ENCODE measurements at regions not wholly inside any gene's neighbourhood (a gene's known extent, or its start where the extent isn't known, plus 50 kb on each side); places are given as distances from the start of the nearest gene placed in this dataset.

GRCh38 chr2:240340361-240340761 lies 95.1 kb upstream of the GPC1 start:
- DNase-seq (ENCODE audit: low read depth), result no peak
- no peak overlapping the region for H3K4me3 ChIP-seq (ENCODE audit: control insufficient read depth, low read depth, low read length)
- TF ChIP-seq CTCF (conservative IDR thresholded peaks at IDR 0.05; ENCODE audit: control insufficient read depth, insufficient read depth, low read depth, low read length), result no peak

- no peak for TF ChIP-seq CTCF (conservative IDR thresholded peaks at IDR 0.05; ENCODE audit: control insufficient read depth, insufficient read depth, low read depth, low read length)
- H3K4me3 ChIP-seq (ENCODE audit: control insufficient read depth, low read depth, low read length), result no peak overlapping the region
- DNase-seq (ENCODE audit: low read depth), result no peak
Observed at GRCh38 chr2:240341064-240341463, 94.4 kb upstream of the GPC1 start.

GRCh38 chr2:240343548-240343947 lies 91.9 kb upstream of the GPC1 start:
- DNase-seq (ENCODE audit: low read depth), result peak; percentile 25
- H3K4me3 ChIP-seq (ENCODE audit: control insufficient read depth, low read depth, low read length), result no peak overlapping the region
- no peak for TF ChIP-seq CTCF (conservative IDR thresholded peaks at IDR 0.05; ENCODE audit: control insufficient read depth, insufficient read depth, low read depth, low read length)

- DNase-seq (ENCODE audit: low read depth), result peak; percentile 32
- H3K4me3 ChIP-seq (ENCODE audit: control insufficient read depth, low read depth, low read length), result no peak overlapping the region
Observed at GRCh38 chr2:240344904-240345303, 90.6 kb upstream of the GPC1 start.

GRCh38 chr2:240346015-240346752 lies 89.3 kb upstream of the GPC1 start:
- no peak overlapping the region for H3K4me3 ChIP-seq (ENCODE audit: control insufficient read depth, low read depth, low read length)
- DNase-seq (ENCODE audit: low read depth), result no peak
- TF ChIP-seq CTCF (conservative IDR thresholded peaks at IDR 0.05; ENCODE audit: control insufficient read depth, insufficient read depth, low read depth, low read length), result no peak

More at GRCh38 chr2:240344904-240345303, 90.6 kb upstream of the GPC1 start:
- peak; percentile 1 for TF ChIP-seq CTCF (conservative IDR thresholded peaks at IDR 0.05; ENCODE audit: control insufficient read depth, insufficient read depth, low read depth, low read length)

- no peak for DNase-seq (ENCODE audit: low read depth)
- no peak for TF ChIP-seq CTCF (conservative IDR thresholded peaks at IDR 0.05; ENCODE audit: control insufficient read depth, insufficient read depth, low read depth, low read length)
- H3K4me3 ChIP-seq (ENCODE audit: control insufficient read depth, low read depth, low read length), result no peak overlapping the region
Observed at GRCh38 chr2:240346753-240347372, 88.6 kb upstream of the GPC1 start.

Data from fibroblast of mammary gland (primary cell).